HG02870 (cell line): ENCODE measurements at regions not wholly inside any gene's neighbourhood (a gene's known extent, or its start where the extent isn't known, plus 50 kb on each side); places are given as distances from the start of the nearest gene placed in this dataset.

ENCODE experiments used
- ATAC-seq: cut with Tn5 transposase; IDR thresholded peaks from one replicate; pipeline ENCODE4 v1.9.1; 2021; ENCODE audit warnings: mild to moderate bottlenecking, moderate library complexity; ENCODE audit not compliant: unreplicated experiment

DNA sequence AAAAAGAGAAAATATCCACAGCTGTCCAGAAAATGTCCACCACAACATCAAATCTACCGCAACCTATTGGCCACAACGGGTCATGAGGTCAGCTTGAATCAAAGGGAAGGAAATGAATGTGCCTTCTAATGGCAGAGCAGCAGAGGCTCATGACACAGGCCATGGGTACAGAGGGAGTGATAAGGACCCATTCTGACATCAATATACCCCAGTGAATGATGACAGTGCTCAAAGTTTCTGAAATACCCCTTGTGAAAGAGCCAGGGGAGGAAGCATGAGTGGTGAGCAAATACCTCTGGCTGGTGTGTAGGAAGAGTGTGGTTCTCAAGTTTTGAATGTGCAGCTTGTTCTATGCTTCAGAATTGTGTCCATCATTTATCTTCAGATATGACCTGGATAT lies 348.2 kb downstream of the IRX1 start:
- no peak for ATAC-seq

DNA sequence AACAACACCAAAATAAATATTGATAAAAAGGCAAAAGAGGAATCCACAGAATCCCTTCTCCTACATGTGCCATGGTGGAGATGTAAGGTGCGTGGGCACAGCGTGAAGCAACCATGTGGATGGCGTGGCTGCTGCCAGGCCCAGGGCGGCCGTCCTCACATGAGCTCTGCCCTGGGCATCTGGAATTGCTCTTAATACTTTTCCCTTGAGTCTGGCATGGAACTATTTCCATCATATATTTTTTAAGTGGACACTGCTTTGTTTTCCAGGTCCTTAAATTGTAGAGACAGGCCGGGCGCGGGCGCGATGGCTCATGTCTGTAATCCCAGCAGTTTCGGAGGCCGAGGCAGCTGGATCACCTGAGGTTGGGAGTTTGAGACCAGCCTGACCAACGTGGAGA lies 349.3 kb downstream of the IRX1 start:
- no peak for ATAC-seq

DNA sequence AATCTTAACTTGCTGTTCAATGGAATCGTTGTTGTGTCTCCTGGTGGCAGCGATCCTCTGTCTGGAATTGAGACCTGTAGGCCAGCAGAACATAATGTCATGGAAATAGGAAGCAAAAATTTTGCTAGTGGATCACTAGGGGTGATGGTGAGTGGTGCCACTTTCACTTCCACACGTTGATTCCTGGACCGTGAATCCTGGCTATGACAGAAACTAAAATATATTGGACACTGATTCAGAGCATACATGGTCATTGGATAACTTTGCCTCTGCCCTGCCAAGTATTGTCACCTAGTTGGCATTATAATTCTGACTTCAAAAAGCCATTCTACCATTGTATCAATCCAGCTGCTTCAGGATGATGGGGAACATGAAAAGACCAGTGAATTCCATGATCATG lies 353.2 kb downstream of the IRX1 start:
- ATAC-seq, result no peak

DNA sequence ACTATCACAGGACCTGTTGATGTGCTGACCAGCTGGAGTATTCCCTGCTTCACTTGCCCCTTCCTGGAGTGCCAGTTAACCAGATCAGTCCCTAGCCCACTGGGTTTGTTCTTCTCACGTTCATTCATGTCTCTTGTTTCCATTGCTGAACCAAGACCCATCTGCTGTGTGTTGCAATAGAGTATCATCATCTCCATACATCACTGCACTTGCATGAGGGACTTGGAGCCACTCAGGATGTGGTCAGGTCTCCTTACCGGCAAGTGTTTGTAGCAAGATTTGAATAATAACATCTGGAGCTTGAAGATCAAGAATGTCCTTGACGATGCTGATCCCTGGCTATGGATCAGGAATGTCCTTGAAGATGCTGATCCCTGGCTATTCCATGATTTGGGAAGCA lies 358.6 kb downstream of the IRX1 start:
- no peak for ATAC-seq

DNA sequence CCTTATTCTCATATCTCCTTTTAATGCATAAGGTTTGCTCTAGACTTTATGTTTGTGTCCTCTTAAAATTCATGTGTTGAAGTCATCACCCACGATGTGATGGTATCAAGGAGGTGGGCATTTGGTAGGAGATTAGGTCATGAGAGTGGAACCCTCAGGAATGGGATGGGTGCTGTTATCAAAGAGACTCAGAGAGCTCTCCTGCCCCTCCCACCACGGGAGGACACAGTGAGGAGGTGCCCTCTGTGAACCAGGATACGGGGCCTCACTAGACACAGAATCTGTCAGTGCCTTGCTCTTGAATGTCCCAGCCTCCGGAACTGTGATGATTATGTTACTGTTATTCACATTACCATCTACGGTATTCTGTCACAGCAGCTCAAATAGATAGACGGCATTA lies 359.0 kb downstream of the IRX1 start:
- ATAC-seq, result no peak

DNA sequence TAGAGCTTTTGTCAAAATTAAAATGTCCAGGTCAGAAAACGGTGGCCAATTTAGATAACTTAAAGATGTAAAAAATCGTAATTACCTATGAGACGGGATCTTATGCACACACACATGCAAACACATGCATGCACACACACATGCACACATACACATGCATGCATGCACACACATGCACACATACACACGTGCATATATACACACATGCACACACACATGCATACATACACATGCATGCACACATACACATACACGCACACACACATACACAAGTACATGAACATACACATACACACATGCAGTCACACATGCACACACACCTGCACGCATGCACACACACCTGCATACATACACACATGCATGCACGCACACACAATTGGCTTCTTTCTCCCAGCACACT lies 362.0 kb downstream of the IRX1 start:
- ATAC-seq, result no peak

DNA sequence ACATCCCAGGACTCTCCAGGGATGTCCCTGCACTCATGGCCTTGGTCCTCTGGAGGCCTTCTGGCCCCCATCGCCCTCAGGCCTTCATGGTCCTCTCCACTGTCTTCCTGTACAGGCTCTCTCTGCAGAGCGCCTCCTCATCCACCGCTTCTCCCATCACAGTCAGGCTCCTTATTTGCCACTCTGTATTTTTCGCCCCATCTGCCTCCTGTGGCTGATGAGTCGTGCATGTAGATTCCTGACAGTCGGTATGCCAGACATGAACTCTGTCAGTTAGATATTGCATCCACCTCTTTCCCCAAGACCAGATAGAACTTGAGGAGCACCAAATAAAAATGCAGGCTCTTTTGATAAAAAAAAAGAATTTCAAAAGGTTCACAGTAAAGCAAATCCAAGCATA lies 362.8 kb downstream of the IRX1 start:
- ATAC-seq, result no peak

DNA sequence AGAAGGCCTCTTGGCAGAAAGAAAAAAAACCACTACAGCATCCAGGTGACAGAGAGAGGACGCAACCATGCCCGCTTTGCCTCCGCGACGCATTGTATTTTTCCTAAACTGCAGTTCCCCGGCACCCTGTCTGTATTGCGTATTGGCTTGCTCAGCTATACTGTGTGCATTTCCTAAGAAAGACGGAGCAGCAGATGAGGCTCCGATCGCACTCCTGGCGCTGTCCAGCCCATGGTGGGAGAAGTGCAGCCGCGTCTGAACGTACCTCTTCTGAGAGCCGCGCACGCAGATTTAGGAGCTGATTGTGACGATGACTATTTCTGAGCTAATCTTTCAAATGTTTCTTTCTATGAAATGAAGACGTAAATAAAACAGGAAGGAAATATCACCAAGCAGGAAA lies 366.5 kb downstream of the IRX1 start:
- ATAC-seq, result no peak

DNA sequence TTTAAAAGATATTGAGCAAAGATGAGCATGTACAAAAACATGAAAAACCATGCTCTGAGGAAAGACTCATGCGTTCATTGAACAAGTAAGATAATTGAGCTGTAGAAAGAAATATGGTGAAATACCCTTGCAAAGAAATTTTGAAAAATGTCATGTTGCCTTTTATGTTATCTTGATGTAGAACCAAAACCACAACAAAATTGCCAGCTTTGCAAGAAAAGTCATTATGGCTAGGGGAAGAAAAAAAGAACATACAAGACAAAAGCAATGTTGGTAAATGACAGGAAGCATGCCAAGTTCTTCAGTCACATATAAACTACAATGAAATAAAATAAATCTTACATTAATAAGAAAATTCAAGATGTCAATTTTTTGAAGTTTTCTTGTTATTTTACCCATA lies 368.0 kb downstream of the IRX1 start:
- no peak for ATAC-seq

DNA sequence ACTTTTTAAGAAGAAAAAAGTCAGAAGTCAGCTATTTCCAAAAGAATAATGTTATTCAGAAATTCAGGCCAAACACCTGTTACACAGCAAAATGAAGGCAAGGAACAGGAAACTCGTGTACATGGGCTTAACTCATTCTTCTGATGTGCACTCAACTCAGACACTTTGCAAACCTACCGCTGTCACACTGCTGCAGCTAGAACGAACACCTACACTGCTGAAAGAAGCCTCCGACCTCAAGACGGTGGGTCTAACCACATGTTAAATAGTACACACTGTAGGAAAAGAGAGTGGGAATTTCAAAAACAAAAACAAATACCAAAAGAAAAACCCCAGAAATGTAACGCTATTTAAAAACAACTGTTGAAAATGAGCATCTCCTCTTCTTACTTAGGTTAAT lies 384.5 kb downstream of the IRX1 start:
- no peak for ATAC-seq

DNA sequence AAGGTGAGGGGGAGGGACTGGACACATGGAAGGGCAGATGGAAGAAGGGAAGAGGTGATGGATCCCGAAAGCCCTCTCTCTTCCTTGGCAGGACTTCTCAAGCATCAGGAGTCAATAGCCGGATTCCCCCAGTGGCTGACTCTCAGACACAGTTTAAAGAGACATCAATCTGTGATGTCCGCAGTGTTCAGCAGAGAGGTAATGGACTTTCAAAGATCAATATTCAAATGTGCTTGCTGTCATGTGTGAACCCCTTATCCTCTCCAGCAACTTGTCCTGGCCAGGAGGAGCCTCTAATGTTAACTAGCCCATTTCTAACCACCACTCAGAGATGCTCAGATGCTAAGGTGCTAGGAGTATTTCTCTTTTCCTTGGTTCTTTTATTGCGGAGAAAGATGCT lies 392.2 kb downstream of the IRX1 start:
- no peak for ATAC-seq

DNA sequence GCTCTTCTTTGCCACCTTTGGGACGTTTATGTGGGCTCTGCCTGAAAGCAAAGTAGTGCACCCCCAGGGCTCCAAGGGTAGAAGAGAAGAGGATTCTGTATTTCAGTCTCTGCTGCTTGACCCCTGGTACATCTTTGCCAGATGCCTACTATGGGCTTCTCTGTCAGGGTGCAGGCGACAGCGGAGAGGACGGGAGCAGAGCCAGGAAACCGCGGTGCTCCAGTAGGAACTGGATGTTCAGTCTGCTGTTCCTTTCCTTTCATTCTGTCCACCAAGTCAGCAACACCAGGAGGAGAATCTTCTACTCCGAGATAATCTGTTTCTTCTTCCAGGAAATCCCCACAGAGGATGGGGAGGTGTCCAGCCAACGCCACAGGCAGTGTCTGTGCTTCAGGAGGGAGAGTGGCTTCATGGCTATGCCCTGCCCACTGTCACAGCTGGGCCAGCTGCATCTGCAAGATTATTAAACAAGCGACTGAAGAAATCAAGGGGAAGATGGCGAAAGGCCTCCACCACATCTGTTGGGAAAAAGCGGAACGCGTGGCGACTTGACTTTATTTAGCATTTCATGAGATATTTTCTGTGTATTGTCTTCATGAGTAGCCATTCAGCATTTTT lies 398.3 kb downstream of the IRX1 start:
- no peak for ATAC-seq

DNA sequence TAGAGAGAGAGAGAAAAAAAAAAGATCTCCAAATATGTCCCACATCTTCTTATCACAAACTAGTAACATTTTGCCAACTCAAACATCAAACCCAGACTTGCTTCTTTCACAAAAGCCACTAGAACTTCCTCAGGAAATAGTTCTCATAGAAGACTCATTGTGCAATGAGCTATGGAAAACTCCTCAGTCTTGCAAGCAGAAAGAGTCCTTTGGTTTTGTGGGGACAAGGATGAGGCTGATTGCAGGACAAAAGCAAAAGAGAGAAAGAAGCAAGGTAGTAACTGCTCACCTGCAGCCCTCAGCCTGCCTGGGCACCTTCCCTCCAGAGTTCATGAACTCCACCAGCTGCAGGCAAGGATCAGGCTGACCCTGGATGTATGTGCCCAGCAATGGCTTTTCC lies 399.0 kb downstream of the IRX1 start:
- ATAC-seq, result no peak

DNA sequence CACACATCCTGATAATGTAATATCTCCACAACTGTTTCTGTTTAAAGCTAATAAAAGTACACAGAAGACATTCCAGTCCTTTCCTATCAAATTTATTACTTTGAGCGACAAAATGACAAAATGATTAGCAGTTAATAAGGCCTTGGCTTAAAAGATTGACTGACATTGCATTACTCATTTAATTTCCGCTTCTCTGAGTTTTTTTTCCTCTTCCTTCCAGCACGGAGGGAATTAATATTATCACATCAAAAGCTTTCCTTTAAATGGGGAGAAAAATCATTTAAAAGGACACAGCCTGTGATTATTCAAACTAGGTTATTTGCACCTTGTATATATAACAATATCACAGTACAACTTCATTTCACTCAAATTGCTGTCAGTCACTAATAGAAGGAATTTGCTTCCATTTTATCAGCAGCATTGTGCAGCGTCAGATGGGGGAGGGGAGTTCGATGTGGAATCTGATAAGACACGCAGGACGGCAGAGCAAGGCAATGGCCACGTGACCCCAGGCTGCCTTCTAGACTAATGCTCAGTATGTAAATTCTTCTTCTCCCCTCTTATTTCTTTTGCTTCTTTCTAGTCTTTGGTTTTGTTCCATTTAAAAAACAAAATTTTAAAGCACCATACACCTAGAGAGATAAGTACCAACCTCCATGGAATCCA lies 400.5 kb downstream of the IRX1 start:
- ATAC-seq, result no peak

DNA sequence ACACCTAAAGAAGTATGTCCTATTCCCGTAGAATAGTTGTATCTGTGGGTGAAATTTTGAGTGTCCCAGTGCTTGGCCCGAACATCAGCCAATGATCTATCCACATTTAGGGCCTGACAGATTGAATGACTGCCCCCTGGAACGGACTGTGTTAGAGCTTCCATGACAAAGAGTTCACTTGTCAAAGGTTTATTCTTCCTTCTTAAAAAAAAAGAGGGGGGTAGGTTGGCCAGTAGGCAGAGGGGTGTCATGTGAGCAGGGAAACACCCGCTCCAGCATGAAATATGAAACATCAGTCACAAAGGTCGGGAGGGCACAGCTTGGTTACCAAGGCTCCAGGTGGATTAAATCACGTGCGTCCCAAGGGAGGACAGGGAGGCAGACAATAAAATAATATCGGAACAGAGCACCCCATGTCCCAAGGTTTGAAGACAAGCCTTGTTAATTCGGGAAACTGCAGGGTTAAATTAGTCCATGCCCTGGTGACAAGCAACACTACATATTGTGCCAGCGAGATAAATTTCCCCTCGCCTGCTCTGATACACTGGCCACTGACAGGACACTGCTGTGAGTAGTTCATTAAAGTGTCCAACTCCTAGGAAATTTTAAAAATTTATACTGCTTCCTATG lies 401.2 kb downstream of the IRX1 start:
- ATAC-seq, result no peak

DNA sequence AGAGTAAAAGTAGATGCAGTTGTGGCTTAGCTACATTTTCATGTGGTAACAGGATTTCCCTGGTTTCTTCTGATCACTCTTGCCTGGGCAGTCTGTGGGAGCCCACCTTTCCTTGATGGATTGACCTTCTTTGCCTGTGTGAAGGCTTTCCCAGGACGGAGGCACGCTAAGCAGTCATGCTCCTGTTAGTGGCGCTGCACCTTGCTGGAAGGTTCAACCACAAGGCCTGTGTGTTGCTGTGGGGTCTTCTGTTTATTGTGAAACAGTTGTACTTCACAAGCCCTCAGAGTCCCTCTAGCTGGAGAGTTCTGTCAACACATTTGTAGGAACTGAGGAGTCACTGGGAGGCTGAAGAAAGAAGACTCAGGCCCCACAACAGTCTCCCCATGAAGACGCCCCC lies 402.0 kb downstream of the IRX1 start:
- ATAC-seq, result no peak

DNA sequence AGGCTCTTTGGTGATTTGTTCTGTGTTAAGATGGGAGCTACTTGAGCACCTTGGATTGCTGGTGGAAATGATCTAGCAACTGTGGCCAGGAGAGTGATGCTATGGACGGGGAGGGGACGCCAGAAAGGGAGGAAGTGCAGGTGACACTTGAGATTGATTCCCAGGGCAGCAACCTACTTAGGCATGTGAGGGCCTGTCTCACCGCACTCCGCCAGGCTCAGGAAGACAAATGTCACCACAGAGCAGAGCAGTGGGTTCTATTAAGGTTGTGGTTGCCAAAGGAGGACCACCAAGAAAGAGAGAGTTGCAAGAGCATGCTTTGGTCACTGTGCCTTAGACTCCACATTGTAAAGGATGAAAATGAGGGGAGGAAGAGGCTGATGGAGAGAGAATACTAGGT lies 404.3 kb downstream of the IRX1 start:
- no peak for ATAC-seq

DNA sequence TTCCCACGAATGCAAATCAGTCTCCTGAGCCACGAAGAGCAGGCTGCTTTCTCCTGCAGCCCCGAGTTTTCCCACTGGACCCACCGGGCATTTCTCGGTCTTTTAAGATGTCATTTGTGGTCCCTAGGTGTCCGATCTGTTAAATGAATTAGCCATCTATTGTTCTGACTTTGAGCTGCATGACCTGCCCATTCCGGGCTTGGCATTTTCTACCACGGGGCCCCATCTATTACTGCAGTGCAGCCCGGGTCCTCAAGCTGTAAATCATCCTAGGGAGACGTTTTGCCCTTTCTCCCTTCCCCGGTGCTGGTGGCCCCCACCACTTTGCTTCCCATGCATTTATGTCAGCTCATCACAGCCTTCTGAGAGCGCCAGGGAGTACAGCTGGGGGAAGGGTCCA lies 405.4 kb downstream of the IRX1 start:
- ATAC-seq, result no peak

DNA sequence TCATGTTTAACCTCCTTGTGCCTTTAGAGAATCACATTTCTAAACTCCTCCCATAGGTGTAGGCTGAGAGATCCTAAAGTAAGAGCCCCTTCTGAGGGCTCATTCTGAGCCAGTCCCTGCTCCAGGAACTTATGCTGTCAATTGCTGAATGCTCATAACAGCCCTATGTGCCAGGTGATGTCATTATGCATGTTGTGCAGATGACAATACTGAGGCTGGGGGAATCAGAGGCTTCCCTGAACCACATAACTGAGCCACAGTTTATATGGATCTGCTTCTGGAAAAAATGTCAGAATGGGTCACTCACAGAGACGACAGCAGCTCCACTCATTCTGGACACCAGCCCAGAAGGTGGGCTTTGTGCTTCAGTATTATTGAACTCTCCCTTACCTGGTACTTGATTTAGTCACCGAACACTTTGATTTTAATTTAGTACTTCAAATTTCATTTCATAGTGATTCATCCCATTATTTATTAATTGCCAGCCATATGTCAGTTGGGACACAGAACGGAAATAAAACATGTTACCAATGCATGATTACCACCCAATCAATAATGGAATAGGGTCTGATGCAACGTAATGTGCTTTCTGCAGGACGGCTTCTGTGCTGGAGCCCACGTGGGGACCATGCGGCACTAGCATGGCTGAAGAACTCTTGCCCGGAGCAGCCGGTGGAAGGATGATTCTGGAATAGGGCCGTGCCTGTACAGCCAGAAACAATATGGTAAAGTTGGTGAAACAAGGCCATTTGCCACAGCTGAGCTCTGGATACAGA lies 406.3 kb downstream of the IRX1 start:
- no peak for ATAC-seq

DNA sequence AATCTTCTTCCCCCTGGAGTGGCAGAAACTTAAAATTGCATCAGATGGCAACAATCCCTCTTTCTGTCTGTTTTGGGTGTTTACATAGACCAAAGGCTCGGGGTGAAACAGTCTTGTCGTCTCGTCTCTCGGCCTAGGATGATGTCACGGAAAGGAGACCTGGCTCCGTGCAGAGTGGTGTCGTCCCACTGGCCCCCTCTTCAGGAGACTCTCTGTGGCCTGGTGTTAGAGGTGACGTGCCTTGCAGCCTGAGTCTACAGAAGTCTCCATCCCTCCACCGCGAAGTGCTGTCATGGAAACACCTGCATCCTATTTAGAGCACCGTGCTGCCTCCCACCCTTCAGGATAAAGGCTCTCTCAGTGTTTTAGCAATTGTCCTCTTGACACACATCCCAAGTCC lies 409.7 kb downstream of the IRX1 start:
- no peak for ATAC-seq

DNA sequence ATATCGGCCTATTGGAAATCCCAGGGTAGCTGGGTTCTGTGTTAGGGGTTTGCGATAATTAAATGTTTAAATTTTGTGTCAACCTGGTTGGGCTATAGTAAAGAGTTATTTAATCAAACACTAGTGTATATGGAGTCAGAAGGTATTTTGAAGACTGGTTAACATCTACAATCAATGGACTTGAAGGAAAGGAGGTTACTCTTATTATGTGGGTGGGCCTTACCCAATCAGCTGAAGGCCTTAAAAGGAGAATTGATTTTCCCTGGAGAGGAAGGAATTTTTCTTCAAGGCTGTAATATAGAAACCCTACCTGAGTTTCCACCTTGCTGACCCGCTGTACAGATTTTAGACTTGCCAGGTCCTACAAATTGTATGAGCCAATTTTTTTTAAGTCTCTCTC lies 411.4 kb downstream of the IRX1 start:
- ATAC-seq, result no peak

DNA sequence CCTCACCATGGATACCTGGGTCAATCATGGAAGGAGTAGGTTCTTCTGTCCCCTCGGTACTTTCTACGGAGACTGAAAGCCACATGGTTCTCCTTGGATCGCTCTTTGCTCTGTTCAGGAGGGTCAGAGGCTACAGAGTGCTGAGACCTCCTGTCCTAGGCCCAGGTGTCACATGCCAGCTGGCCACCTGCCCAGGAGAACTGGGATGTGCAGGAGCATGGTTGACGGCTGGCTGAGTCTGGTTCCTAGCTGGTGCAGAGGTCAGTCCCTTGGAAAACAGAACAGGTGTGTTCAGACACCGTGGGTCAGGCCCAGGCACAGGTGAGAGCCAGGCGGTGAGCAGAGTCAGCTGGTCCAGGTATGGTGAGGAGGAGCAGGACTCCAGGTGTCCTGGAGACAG lies 416.3 kb downstream of the IRX1 start:
- no peak for ATAC-seq
